ENCODE measurements at regions not wholly inside any gene's neighbourhood (a gene's known extent, or its start where the extent isn't known, plus 50 kb on each side); places are given as distances from the start of the nearest gene placed in this dataset.
"Not testable (repeated sequence)": the region's sequence is repeated elsewhere in the genome, so short reads cannot be mapped to it uniquely, and the experiment has no call there.

DNA sequence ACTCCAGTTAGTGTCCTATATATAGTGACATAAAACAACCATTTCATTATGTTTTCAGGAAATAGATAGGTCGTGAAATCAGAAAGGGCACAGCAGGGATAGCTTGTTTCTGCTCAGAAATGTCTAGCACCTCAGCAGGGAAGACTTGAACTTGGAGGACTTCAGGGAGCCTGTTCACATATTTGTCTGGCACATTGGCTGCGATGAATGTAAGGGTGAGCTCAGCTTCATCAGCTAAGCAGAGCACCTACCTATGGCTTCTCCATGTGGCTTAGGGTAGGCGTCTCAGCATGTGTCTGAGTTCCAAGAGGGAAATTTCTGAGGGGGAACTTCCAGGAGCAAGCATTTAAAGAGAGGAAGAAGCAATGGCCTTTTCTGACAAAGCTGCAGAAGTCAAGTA is 126.2 kb downstream of the PCDH10 start:
- DNase-seq (ENCODE audit: low spot score), result no peak
- no peak for ATAC-seq
- no peaks in the 10 kb centered on the region for H3K36me3 Mint-ChIP-seq
- no peak overlapping the region for H3K27ac Mint-ChIP-seq
- H3K27me3 Mint-ChIP-seq, result no peaks in the 10 kb centered on the region
- peaks cover 6% of the 10 kb centered on the region for H3K9me3 Mint-ChIP-seq
- no peaks in the 10 kb centered on the region for H3K4me1 Mint-ChIP-seq (ENCODE audit: low read depth in 2 of 2)
- H3K4me3 Mint-ChIP-seq, result no peak overlapping the region

DNA sequence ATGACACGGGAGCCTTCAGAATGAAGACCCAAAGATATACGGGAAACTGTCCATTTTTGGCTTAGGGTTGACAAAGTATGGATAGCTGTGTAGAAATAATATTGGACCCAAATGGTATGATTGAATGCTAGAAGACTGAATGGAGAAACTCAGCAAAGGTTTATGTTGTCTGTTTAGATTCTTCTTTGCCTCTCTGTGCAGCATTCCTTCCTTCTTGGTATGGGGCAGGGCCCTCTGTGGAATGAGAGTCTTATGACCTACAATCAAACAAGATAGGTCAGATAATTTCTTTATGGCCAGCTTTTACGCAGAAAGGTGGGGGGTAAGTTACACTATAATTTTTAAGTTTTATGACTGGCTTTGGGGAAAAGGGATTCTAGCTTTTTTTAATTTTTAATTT is 124.3 kb downstream of the PCDH10 start:
- no peak overlapping the region for H3K4me3 Mint-ChIP-seq
- H3K27ac Mint-ChIP-seq, result no peak overlapping the region
- ATAC-seq (no peak), DNase-seq (ENCODE audit: low spot score) (no peak)
- no peaks in the 10 kb centered on the region for H3K9me3 Mint-ChIP-seq
- no peaks in the 10 kb centered on the region for H3K36me3 Mint-ChIP-seq
- H3K4me1 Mint-ChIP-seq (ENCODE audit: low read depth in 2 of 2), result no peaks in the 10 kb centered on the region
- no peaks in the 10 kb centered on the region for H3K27me3 Mint-ChIP-seq

DNA sequence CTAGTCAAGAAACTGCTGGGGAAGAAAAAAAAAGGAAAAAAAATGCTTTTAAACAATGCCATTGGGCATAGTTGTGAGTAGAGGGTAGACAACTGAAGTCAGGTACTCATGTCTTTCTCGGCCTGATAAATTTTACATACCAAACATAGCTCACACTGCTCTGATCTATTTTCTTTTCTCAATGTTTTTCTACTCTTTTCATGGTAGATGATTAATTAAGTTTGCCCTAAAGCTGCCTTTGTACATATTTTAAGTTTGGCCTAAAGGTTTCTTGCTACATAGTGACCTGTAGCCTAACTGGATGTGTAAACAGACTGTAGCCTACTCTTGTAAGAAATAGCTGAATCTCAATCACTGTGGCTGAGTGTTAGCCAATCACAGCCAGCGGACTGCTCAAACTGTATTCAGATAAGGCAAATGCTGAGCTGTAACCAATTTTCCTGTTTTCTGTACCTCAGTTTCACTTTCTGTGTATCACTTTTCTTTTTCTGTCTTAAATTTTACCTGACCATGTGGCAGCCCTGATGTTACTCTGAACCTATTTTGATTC is 121.0 kb downstream of the PCDH10 start:
- Mint-ChIP-seq H3K27me3 (no peaks in the 10 kb centered on the region), H3K4me1 (ENCODE audit: low read depth in 2 of 2) (no peaks in the 10 kb centered on the region), H3K36me3 (no peaks in the 10 kb centered on the region), H3K9me3 (no peaks in the 10 kb centered on the region), H3K27ac (no peak overlapping the region), H3K4me3 (no peak overlapping the region)
- ATAC-seq (no peak), DNase-seq (ENCODE audit: low spot score) (no peak)

DNA sequence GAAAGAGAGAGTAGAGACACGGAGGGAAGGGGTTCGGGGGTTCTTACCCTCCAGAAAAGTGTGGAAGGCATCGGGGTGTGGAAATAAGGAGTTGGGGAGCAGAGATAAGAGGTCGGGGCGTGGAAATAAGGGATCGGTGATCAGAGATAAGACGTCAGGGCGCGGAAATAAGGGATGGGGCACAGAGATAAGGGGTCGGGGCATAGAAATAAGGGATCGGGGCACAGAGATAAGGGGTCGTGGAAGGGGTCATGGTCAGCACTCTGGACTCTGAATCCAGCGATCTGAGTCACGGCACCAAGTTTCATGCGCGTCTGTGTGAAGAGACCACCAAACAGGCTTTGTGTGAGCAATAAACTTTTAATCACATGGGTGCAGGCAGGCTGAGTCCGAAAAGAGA is 119.1 kb downstream of the PCDH10 start:
- no peaks in the 10 kb centered on the region for H3K36me3 Mint-ChIP-seq
- H3K4me3 Mint-ChIP-seq, result no peak overlapping the region
- H3K27me3 Mint-ChIP-seq, result no peaks in the 10 kb centered on the region
- DNase-seq (ENCODE audit: low spot score) (no peak), ATAC-seq (no peak)
- no peaks in the 10 kb centered on the region for H3K9me3 Mint-ChIP-seq
- no peaks in the 10 kb centered on the region for H3K4me1 Mint-ChIP-seq (ENCODE audit: low read depth in 2 of 2)
- no peak overlapping the region for H3K27ac Mint-ChIP-seq

DNA sequence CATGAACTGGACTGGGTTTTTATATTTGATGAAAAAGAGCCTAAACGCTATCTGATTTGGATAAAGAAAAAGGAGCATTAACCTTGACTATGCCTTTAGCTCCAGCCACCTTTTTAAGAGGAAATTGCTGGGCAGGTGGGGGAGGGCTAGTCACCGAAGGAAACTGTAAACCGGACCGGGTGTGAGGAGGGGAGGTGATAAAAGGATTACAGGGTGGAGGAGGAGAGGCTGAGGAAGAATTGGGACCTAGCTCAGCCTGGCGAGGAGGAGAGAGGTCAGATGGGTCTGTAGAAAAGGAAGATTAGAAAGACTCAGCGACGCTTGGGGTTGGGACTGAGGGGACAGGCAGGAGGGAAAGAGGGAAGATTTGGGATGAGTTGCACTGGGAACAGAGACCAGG is 118.4 kb downstream of the PCDH10 start:
- ATAC-seq; H3K27ac Mint-ChIP-seq; DNase-seq (ENCODE audit: low spot score); H3K9me3 Mint-ChIP-seq; H3K4me1 Mint-ChIP-seq (ENCODE audit: low read depth in 2 of 2); H3K36me3 Mint-ChIP-seq; H3K4me3 Mint-ChIP-seq; H3K27me3 Mint-ChIP-seq: not testable (repeated sequence)

DNA sequence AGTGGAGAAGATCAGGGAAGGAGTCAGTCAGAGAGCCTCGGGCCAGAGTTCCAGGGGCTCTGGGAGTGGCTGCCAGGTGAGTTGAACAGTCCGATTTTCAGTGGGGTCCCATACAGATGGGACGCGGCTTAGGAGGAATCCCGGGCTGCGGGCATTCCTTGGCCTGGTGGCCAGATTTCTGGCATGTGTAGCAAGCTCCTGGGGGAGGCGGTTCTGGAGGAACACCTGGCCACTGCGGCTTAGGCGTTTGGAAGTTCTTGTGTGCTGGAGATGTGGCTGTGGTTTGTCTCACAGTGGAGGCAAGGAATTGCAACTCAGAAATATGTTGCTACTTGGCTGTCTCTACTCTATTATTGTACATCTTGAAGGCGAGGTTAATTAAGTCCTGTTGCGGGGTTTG is 117.9 kb downstream of the PCDH10 start:
- H3K36me3 Mint-ChIP-seq; DNase-seq (ENCODE audit: low spot score); H3K27me3 Mint-ChIP-seq; H3K27ac Mint-ChIP-seq; ATAC-seq; H3K9me3 Mint-ChIP-seq; H3K4me1 Mint-ChIP-seq (ENCODE audit: low read depth in 2 of 2); H3K4me3 Mint-ChIP-seq: not testable (repeated sequence)

DNA sequence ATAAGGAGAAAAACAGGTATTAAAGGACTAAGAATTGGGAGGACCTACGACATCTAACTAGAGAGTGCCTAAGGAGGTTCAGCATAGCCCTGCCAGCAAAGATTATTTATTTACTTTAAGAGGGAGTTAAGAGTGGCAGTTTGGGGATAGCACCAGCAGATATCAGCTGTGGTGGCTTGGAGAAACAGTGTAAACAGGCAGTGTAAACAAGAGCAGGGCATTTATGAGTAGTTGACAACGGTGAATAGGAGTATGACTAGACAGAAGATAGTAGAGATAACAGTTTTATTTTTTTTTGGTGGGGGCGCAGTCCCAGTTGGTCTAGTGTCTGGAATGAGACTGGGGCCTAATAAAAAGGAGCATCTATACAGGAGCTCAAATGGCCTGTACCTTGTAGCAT is 115.2 kb downstream of the PCDH10 start:
- DNase-seq (ENCODE audit: low spot score); H3K27ac Mint-ChIP-seq; H3K4me3 Mint-ChIP-seq; H3K27me3 Mint-ChIP-seq; ATAC-seq; H3K4me1 Mint-ChIP-seq (ENCODE audit: low read depth in 2 of 2); H3K9me3 Mint-ChIP-seq; H3K36me3 Mint-ChIP-seq: not testable (repeated sequence)

DNA sequence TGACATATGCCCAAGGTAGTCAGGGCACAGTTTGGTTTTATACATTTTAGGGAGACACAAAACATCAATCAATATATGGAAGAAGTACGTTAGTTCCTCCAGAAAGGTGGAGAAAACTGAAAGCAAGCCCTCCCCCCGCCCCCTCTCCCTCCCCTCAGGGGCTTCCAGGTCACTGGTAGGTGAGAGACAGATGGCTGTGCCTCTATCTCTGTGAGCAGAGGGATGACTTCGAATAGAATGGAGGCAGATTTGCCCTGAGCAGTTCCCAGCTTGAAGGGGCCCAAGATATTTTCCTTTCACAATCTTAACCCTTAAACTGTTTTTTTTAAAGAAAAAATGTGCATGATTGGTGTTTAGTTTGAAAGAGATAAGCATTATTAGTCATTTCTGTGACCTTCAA is 114.0 kb downstream of the PCDH10 start:
- Mint-ChIP-seq H3K9me3 (no peaks in the 10 kb centered on the region), H3K4me3 (no peak overlapping the region), H3K27me3 (no peaks in the 10 kb centered on the region), H3K4me1 (ENCODE audit: low read depth in 2 of 2) (no peaks in the 10 kb centered on the region), H3K27ac (no peak overlapping the region), H3K36me3 (no peaks in the 10 kb centered on the region)
- DNase-seq (ENCODE audit: low spot score) (no peak), ATAC-seq (no peak)

DNA sequence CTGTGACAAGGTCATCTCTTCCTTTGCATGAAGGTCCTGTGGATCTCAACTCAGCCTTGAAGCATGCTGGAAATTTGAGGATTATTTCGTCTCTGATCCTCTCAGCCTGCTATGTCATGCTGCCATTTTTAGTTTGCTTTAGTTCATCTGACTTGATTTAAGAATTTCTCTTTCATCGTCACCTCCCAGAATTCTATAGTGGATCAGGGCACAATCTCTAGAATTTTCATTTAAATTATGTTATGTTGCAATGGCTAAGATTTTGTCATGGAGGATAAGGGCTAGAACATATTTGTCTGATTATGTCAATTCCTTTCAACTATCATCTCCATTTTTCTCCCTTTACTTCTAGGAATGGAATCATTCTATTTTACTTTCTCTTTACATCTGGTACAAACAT is 98.8 kb downstream of the PCDH10 start:
- Mint-ChIP-seq H3K4me1 (ENCODE audit: low read depth in 2 of 2) (no peaks in the 10 kb centered on the region), H3K4me3 (no peak overlapping the region), H3K36me3 (no peaks in the 10 kb centered on the region), H3K27me3 (no peaks in the 10 kb centered on the region), H3K27ac (no peak overlapping the region), H3K9me3 (peaks cover 3% of the 10 kb centered on the region)
- DNase-seq (ENCODE audit: low spot score), result no peak
- no peak for ATAC-seq

DNA sequence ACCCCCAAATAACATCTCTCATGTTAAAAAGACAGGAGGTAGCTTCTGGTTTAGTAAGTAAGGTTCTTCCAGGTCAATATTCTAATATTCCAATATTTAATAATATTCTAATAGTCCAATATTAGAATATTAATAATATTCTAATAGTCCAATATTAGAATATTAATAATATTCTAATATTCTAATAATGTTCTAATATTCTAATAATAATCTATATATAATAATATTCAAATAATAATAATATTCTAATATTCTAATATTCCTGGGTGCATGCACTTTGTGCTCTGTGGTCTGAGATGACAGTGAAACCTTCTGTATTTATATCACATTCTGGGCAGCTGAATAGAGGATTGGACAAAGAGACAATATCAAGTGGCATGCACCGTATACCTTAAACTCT is 96.1 kb downstream of the PCDH10 start:
- no peak overlapping the region for H3K4me3 Mint-ChIP-seq
- no peaks in the 10 kb centered on the region for H3K4me1 Mint-ChIP-seq (ENCODE audit: low read depth in 2 of 2)
- DNase-seq (ENCODE audit: low spot score), result no peak
- no peak for ATAC-seq
- H3K27ac Mint-ChIP-seq, result no peak overlapping the region
- no peaks in the 10 kb centered on the region for H3K9me3 Mint-ChIP-seq
- H3K27me3 Mint-ChIP-seq, result no peaks in the 10 kb centered on the region
- H3K36me3 Mint-ChIP-seq, result no peaks in the 10 kb centered on the region

Measured in natural killer cell treated with Interleukin-12 subunit alpha and Interleukin-12 subunit beta and Interleukin-15 and Interleukin-18, amount 100 ng/mL, for 72 hours (primary cell).